IMR-90 (cell line): ENCODE measurements at regions not wholly inside any gene's neighbourhood (a gene's known extent, or its start where the extent isn't known, plus 50 kb on each side); places are given as distances from the start of the nearest gene placed in this dataset.

ENCODE experiments used
- BHLHE40 ChIP-seq: fragments of 150-350 bp; IDR thresholded peaks from 2 replicates; pipeline ENCODE4 v1.6.1; 2016; ENCODE audit warnings: mild to moderate bottlenecking, low read depth, low read length
- CEBPB ChIP-seq: IDR thresholded peaks from 2 replicates; pipeline ENCODE4 v1.6.1; 2012; ENCODE audit warnings: low read depth, low read length, improper control_type of control experiment
- CTCF ChIP-seq: conservative IDR thresholded peaks from 2 replicates; pipeline ENCODE4 v1.5.1; 2012; ENCODE audit warnings: mild to moderate bottlenecking, low read depth, low read length, improper control_type of control experiment
- ELK1 ChIP-seq: fragments of 150-350 bp; IDR thresholded peaks from 2 replicates; pipeline ENCODE4 v1.6.1; 2016; ENCODE audit warnings: low read depth, mild to moderate bottlenecking, low read length, moderate library complexity, borderline replicate concordance
- MAFK ChIP-seq: IDR thresholded peaks from 2 replicates; pipeline ENCODE4 v1.6.1; 2012; ENCODE audit warnings: low read depth, low read length, improper control_type of control experiment
- MAZ ChIP-seq: IDR thresholded peaks from 2 replicates; pipeline ENCODE4 v1.6.1; 2012; ENCODE audit warnings: low read depth, mild to moderate bottlenecking, low read length, improper control_type of control experiment, moderate library complexity, borderline replicate concordance
- MXI1 ChIP-seq: IDR thresholded peaks from 2 replicates; pipeline ENCODE4 v1.6.1; 2012; ENCODE audit warnings: low read depth, mild to moderate bottlenecking, low read length, moderate library complexity, borderline replicate concordance
- NFE2L2 ChIP-seq: fragments of 150-350 bp; IDR thresholded peaks from 2 replicates; pipeline ENCODE4 v1.6.1; 2016; ENCODE audit warnings: low read depth, mild to moderate bottlenecking, low read length
- POLR2A ChIP-seq: IDR thresholded peaks from 2 replicates; pipeline ENCODE4 v1.6.1; 2012; ENCODE audit warnings: mild to moderate bottlenecking, low read depth, low read length
- RAD21 ChIP-seq: IDR thresholded peaks from 2 replicates; pipeline ENCODE4 v1.6.1; 2012; ENCODE audit warnings: low read length, improper control_type of control experiment
- RFX5 ChIP-seq: IDR thresholded peaks from 2 replicates; pipeline ENCODE4 v1.8.0; 2012; ENCODE audit warnings: low read depth, mild to moderate bottlenecking, low read length, moderate library complexity
- USF2 ChIP-seq: fragments of 150-350 bp; IDR thresholded peaks from 2 replicates; pipeline ENCODE4 v1.6.1; 2017; ENCODE audit warnings: mild to moderate bottlenecking, antibody characterized with exemption, low read length, low read depth

GRCh38 chr12:69015017-69015416, 82.0 kb upstream of the CPM start:
- TF ChIP-seq CTCF (no peak), POLR2A (no peak), NFE2L2 (no peak), MAZ (no peak), USF2 (no peak), CEBPB (no peak), BHLHE40 (no peak), RFX5 (no peak), MXI1 (no peak), RAD21 (no peak), ELK1 (no peak), MAFK (no peak)
